HepG2 (cell line): ENCODE measurements at regions not wholly inside any gene's neighbourhood (a gene's known extent, or its start where the extent isn't known, plus 50 kb on each side); places are given as distances from the start of the nearest gene placed in this dataset.

Source experiments
- ATAC-seq: fragments of 200-7000 bp; cut with Tn5 transposase; 3 replicates; pipeline ENCODE4 v1.9.1; 2020; ENCODE audit warnings: mild to moderate bottlenecking, moderate library complexity
- BruUV-seq: library from RNA; stranded (reverse); fragments of 400-500 nt; replicated peaks from 2 replicates; lab custom pipeline; 2021; lab: Mats Ljungman, UMichigan
- CTCF ChIA-PET: fragments of 300-600 bp; formaldehyde crosslinking; extraction: SDS; loops from one replicate; lab custom pipeline; 2021; ENCODE audit warnings: low total read pairs, inconsistent platforms, low intra/inter-chr PET ratio; lab: Yijun Ruan, JAX
- POLR2A ChIA-PET: fragments of 350-600 bp; sonication (Branson Sonifier 250); formaldehyde crosslinking; loops from one replicate; lab custom pipeline; 2020; ENCODE audit warnings: antibody characterized with exemption, inconsistent platforms; lab: Yijun Ruan, JAX
- DNase-seq: peaks from one replicate; pipeline ENCODE4 v3.0.0-alpha.2; 2015; ENCODE audit warnings: low spot score
- FAIRE-seq: peaks from 3 replicates; lab custom pipeline; 2011; peaks lifted over from hg19 to GRCh38; lab: Jason Lieb, UNC
- H2AFZ ChIP-seq: one replicate; pipeline ENCODE4 v1.6.1; 2011; ENCODE audit warnings: low read length, inconsistent platforms
- H3K27ac ChIP-seq: fragments of 300-600 bp; 3 replicates; pipeline ENCODE4 v1.8.0; 2011; ENCODE audit warnings: mixed run types, mild to moderate bottlenecking, mixed read lengths, low read length, inconsistent platforms; ENCODE audit not compliant: insufficient read depth; ENCODE audit errors: extremely low read length
- H3K27me3 ChIP-seq, 2 experiments: fragments of 200-600 bp in 1 of 2; 2 replicates in 1 of 2; 3 replicates in 1 of 2; pipeline versions ENCODE4 v1.6.0 to v1.8.0; 2011; ENCODE audit warnings: low read length in 2 of 2, mild to moderate bottlenecking in 2 of 2, moderate library complexity in 2 of 2, inconsistent platforms in 1 of 2; ENCODE audit not compliant: insufficient read depth in 2 of 2, control insufficient read depth in 1 of 2
- H3K36me3 ChIP-seq, 2 experiments: fragments of 200-600 bp in 1 of 2; replicated peaks in 1 of 2; 2 replicates in 1 of 2; 3 replicates in 1 of 2; pipeline versions ENCODE4 v1.5.1 to v1.8.0; 2011; ENCODE audit warnings: low read length in 2 of 2, inconsistent platforms in 1 of 2; ENCODE audit not compliant: insufficient read depth in 2 of 2, control insufficient read depth in 1 of 2
- H3K4me1 ChIP-seq: 2 replicates; pipeline ENCODE4 v1.5.1; 2012; ENCODE audit warnings: low read length, inconsistent platforms; ENCODE audit not compliant: insufficient read depth
- H3K4me2 ChIP-seq: 2 replicates; pipeline ENCODE4 v1.6.0; 2011; ENCODE audit warnings: low read depth, low read length, inconsistent platforms
- H3K4me3 ChIP-seq, 3 experiments: fragments of 200-600 bp in 1 of 3; sonication (generic), shearing (Covaris generic) in 1 of 3; replicated peaks in 1 of 3; 2 replicates each; pipeline ENCODE4 v1.5.1; 2011 to 2016; ENCODE audit warnings: low read length in 3 of 3, inconsistent platforms in 2 of 3, low read depth in 2 of 3, mild to moderate bottlenecking in 2 of 3, control low read depth in 1 of 3, mixed read lengths in 1 of 3; ENCODE audit not compliant: insufficient read depth in 1 of 3
- H3K79me2 ChIP-seq: one replicate; pipeline ENCODE4 v1.6.1; 2011; ENCODE audit warnings: low read length, inconsistent platforms; ENCODE audit not compliant: insufficient read depth
- H3K9ac ChIP-seq: 2 replicates; pipeline ENCODE4 v1.6.0; 2011; ENCODE audit warnings: mild to moderate bottlenecking, low read depth, low read length, inconsistent platforms; ENCODE audit not compliant: insufficient read depth
- H3K9me3 ChIP-seq: 2 replicates; pipeline ENCODE4 v1.5.1; 2012; ENCODE audit warnings: mild to moderate bottlenecking, low read length
- H4K20me1 ChIP-seq: 2 replicates; pipeline ENCODE4 v1.6.0; 2011; ENCODE audit warnings: inconsistent platforms, mild to moderate bottlenecking, low read length, moderate library complexity; ENCODE audit not compliant: insufficient read depth
- ELF1 ChIP-seq: sonication (generic); formaldehyde crosslinking; IDR thresholded peaks from 2 replicates; pipeline ENCODE4 v1.4.0; 2020; ENCODE audit warnings: missing genetic modification reagents
- HOXA3 ChIP-seq: sonication (generic); formaldehyde crosslinking; IDR thresholded peaks from 2 replicates; pipeline ENCODE4 v1.5.0; 2020; ENCODE audit warnings: missing genetic modification reagents
- U2AF2 ChIP-seq: fragments of 200-400 bp; formaldehyde crosslinking; IDR thresholded peaks from 2 replicates; pipeline ENCODE4 v1.6.1; 2017; ENCODE audit warnings: low read depth, mild to moderate bottlenecking, low read length
- ZFP36 ChIP-seq: fragments of 150-350 bp; IDR thresholded peaks from 2 replicates; pipeline ENCODE4 v1.6.1; 2018; ENCODE audit warnings: borderline replicate concordance, low read length, low read depth; ENCODE audit not compliant: partially characterized antibody
- ZIK1 ChIP-seq: sonication (generic); formaldehyde crosslinking; IDR thresholded peaks from 2 replicates; pipeline ENCODE4 v1.5.0; 2020; ENCODE audit warnings: mild to moderate bottlenecking, low read depth, missing genetic modification reagents, borderline replicate concordance
- ZNF660 ChIP-seq: sonication (generic); formaldehyde crosslinking; IDR thresholded peaks from 2 replicates; pipeline ENCODE4 v1.5.1; 2020; ENCODE audit warnings: mild to moderate bottlenecking, low read depth, missing genetic modification reagents, borderline replicate concordance
- WGBS: methylation state at CpG from one replicate; pipeline ENCODE4 v1.1.6; 2017; ENCODE audit warnings: low lambda C conversion rate; 5-methylcytosine and 5-hydroxymethylcytosine counted together
- in situ Hi-C: cut with HindIII; loops from 2 replicates; pipeline ENCODE4 v1.10.0; 2017; ENCODE audit warnings: low pct_unique_long_range_greater_than_20kb; ENCODE audit not compliant: extremely low pct_ligation_motif_present
- intact Hi-C: fragments of 100-400 bp; cut with micrococcal nuclease; formaldehyde crosslinking; loops from one replicate; pipeline ENCODE4 v1.10.0; 2022; ENCODE audit not compliant: unreplicated experiment
- TF ChIP-seq, protein P1 (sequence below): sonication (generic); formaldehyde crosslinking; IDR thresholded peaks from 2 replicates; pipeline ENCODE4 v1.5.0; 2020; ENCODE audit warnings: mild to moderate bottlenecking, missing genetic modification reagents
- TF ChIP-seq, protein P2 (sequence below): IDR thresholded peaks from 2 replicates; pipeline ENCODE4 v1.6.1; 2016; ENCODE audit warnings: low read depth, borderline replicate concordance
- TF ChIP-seq, protein P3 (sequence below): sonication (generic); formaldehyde crosslinking; IDR thresholded peaks from 2 replicates; pipeline ENCODE4 v1.4.0; 2020; ENCODE audit warnings: missing genetic modification reagents

GRCh38 chr1:224801844-224802490, 127.5 kb upstream of the DNAH14 start:
- in situ Hi-C loops: no loop called here
- CTCF ChIA-PET: no interaction called here
- no peaks in the 10 kb centered on the region for H4K20me1 ChIP-seq
- no TSS peak for BruUV-seq
- H3K36me3 ChIP-seq: no peaks in the 10 kb centered on the region
- H2AFZ ChIP-seq: no peak overlapping the region
- FAIRE-seq: no peak
- POLR2A ChIA-PET: no interaction called here
- H3K4me1 ChIP-seq: no peaks in the 10 kb centered on the region
- no peaks in the 10 kb centered on the region for H3K27me3 ChIP-seq
- H3K9me3 ChIP-seq: no peaks in the 10 kb centered on the region
- H3K4me3 ChIP-seq: no peak overlapping the region
- H3K9ac ChIP-seq: no peak overlapping the region
- 13% methylated on average over 2 of the region's 2 CpGs for WGBS
- H3K79me2 ChIP-seq: no peaks in the 10 kb centered on the region
- no peak overlapping the region for H3K27ac ChIP-seq
- TF ChIP-seq U2AF2 (no peak), ZFP36 (no peak), ELF1 (CRISPR knock-in tag) (no peak), ZIK1 (CRISPR knock-in tag) (no peak), ZNF660 (CRISPR knock-in tag) (no peak), HOXA3 (CRISPR knock-in tag) (no peak)
- TF ChIP-seq, protein P1, sequence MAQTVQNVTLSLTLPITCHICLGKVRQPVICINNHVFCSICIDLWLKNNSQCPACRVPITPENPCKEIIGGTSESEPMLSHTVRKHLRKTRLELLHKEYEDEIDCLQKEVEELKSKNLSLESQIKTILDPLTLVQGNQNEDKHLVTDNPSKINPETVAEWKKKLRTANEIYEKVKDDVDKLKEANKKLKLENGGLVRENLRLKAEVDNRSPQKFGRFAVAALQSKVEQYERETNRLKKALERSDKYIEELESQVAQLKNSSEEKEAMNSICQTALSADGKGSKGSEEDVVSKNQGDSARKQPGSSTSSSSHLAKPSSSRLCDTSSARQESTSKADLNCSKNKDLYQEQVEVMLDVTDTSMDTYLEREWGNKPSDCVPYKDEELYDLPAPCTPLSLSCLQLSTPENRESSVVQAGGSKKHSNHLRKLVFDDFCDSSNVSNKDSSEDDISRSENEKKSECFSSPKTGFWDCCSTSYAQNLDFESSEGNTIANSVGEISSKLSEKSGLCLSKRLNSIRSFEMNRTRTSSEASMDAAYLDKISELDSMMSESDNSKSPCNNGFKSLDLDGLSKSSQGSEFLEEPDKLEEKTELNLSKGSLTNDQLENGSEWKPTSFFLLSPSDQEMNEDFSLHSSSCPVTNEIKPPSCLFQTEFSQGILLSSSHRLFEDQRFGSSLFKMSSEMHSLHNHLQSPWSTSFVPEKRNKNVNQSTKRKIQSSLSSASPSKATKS (CRISPR knock-in tag): no peak
- TF ChIP-seq, protein P2, sequence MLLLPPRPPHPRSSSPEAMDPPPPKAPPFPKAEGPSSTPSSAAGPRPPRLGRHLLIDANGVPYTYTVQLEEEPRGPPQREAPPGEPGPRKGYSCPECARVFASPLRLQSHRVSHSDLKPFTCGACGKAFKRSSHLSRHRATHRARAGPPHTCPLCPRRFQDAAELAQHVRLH (CRISPR knock-in tag): no peak
- TF ChIP-seq, protein P3, sequence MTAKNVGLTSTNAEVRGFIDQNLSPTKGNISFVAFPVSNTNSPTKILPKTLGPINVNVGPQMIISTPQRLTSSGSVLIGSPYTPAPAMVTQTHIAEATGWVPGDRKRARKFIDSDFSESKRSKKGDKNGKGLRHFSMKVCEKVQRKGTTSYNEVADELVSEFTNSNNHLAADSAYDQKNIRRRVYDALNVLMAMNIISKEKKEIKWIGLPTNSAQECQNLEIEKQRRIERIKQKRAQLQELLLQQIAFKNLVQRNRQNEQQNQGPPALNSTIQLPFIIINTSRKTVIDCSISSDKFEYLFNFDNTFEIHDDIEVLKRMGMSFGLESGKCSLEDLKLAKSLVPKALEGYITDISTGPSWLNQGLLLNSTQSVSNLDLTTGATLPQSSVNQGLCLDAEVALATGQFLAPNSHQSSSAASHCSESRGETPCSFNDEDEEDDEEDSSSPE (CRISPR knock-in tag): no peak
- intact Hi-C loops: no loop called here
- ATAC-seq: no peak
- DNase-seq: no peak
- no peak overlapping the region for H3K4me2 ChIP-seq
